Spleen (tissue), 7 donors: ENCODE measurements at regions not wholly inside any gene's neighbourhood (a gene's known extent, or its start where the extent isn't known, plus 50 kb on each side); places are given as distances from the start of the nearest gene placed in this dataset.

Source experiments
- POLR2A ChIP-seq, 3 donors: fragments of 450-650 bp; IDR thresholded peaks; one replicate each; pipeline ENCODE4 v1.5.1; 2017; ENCODE audit warnings: antibody characterized with exemption in 3 of 3, mild to moderate bottlenecking in 1 of 3
- TF ChIP-seq, protein P1 (sequence below), 11 experiments: fragments of 200-600 bp in 7 of 11; fragments of 450-650 bp in 4 of 11; sonication (generic) in 4 of 11; IDR thresholded peaks in 8 of 11; conservative IDR thresholded peaks in 3 of 11; 1 replicate in 7 of 11; 2 replicates in 4 of 11; pipeline versions ENCODE4 v1.4.0 to v1.8.0; 2016 to 2021; ENCODE audit warnings: antibody characterized with exemption in 11 of 11, inconsistent platforms in 4 of 11, mild to moderate bottlenecking in 1 of 11
- donor health status: DM: no; HTN: no; CAD: no; lungs with moderate emphysema.
- donor health status: DM: no; HTN: no; CAD: no.
- donor health status: DM: no; HTN: no; CAD: no.

- TF ChIP-seq, protein P1, sequence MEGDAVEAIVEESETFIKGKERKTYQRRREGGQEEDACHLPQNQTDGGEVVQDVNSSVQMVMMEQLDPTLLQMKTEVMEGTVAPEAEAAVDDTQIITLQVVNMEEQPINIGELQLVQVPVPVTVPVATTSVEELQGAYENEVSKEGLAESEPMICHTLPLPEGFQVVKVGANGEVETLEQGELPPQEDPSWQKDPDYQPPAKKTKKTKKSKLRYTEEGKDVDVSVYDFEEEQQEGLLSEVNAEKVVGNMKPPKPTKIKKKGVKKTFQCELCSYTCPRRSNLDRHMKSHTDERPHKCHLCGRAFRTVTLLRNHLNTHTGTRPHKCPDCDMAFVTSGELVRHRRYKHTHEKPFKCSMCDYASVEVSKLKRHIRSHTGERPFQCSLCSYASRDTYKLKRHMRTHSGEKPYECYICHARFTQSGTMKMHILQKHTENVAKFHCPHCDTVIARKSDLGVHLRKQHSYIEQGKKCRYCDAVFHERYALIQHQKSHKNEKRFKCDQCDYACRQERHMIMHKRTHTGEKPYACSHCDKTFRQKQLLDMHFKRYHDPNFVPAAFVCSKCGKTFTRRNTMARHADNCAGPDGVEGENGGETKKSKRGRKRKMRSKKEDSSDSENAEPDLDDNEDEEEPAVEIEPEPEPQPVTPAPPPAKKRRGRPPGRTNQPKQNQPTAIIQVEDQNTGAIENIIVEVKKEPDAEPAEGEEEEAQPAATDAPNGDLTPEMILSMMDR (IDR thresholded peaks at IDR 0.05 in 8 of 11, conservative IDR thresholded peaks at IDR 0.05 in 3 of 11), result no peak
- no peak for TF ChIP-seq POLR2A (IDR thresholded peaks at IDR 0.05)
These were observed 91.4 kb upstream of the CPM start for GRCh38 chr12:69024413-69024812.
